Activated T-helper 1 cell treated with Interleukin-2 at 50 U/mL for 16 hours (primary cell): ENCODE measurements at regions not wholly inside any gene's neighbourhood (a gene's known extent, or its start where the extent isn't known, plus 50 kb on each side); places are given as distances from the start of the nearest gene placed in this dataset.

Experiments
- DNase-seq: peaks from one replicate; pipeline ENCODE4 v3.0.0-alpha.2; 2020; ENCODE audit warnings: low read depth

DNA sequence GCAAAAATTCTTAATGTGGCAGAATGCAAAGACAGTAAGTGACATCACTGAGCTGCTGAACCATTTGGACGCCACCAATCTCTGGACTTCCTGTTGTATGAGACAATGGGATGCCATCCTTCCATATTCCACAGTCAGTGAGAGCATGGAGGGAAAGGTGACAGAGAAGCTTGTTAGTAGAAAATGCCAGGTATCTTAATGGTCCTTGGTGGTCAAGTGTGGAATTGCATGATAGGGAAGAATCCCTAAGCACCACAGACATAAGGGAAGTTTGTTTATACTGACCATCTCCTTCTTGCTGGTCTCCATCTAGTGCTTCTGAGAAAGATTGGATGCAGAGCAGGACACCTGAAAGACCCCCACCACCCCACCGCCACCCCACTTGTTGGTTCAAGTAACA is 1410.0 kb upstream of the TMEM132C start:
- DNase-seq, result no peak

DNA sequence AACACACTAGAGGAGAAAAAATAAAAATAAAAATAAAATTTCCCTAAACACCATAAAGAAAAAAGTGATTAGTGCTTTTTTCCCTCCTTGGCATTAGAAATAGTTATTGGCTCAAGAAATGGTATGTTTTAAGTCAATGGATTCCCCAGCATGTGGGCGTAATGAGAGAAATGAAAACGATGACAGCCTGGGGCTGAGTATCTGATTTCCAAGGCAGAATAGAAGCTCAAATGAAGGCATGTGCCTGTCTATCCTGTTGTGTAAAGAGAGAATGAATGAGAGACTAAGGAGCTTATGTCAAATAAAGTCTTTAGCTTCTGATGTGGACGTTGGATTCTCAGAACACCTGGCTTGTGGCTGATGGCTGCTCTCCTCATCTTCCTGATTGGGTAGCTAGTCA is 1408.4 kb upstream of the TMEM132C start:
- no peak for DNase-seq

DNA sequence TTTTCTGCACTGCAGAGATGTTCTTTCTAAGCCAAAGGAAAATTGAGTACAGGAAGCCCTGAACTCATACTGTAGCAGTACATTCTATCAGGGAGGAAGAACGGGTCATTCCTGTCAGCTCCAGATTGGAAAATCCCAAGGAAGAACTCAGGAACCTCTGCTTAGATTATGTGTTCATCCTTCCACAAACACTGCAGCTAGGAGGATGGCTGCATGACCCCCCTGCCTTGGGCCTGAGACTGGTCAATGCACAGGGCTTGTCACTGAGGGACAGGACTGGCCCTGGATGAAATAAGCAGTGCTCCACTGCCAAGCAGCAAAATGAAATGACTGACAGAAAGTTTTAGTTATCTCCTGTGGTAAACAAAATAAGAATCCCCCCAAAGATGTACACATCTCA is 1406.8 kb upstream of the TMEM132C start:
- DNase-seq, result no peak

DNA sequence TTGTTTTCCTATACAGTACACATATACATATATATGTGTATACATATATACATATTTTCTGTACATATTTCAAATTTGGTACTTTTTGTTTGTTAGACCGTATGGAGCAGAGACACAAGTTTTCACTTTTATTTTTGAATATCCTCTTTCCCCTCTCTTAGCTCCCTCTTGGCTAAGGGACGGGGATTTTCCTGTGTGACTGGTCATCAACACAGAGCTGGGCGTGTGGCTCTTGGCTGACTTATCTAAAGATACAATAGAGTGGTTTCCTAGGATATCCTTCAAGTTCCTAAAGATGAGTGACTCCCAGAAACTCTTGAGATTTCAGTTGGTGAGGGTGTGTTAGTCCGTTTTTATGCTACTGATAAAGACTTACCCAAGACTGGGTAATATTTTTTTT is 1404.5 kb upstream of the TMEM132C start:
- DNase-seq, result no peak

DNA sequence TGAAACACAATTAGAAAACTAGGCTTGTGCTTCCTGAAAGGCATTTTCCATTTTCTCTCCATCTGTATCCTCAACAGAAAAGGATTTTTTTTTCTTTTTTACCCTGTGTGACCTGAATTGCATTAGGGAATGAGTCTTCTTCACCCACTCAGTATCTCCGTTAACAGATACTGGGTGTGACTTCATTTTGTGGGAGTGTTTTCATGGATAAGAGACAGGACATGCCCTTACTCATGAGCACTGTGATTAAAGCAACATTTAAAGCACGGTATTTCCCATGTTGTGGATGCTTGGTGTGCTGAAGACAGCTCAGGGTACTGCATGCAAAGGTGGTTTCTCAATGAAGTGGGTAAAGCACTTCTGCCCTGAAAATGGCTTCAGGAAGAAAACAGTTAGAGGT is 1397.3 kb upstream of the TMEM132C start:
- no peak for DNase-seq

DNA sequence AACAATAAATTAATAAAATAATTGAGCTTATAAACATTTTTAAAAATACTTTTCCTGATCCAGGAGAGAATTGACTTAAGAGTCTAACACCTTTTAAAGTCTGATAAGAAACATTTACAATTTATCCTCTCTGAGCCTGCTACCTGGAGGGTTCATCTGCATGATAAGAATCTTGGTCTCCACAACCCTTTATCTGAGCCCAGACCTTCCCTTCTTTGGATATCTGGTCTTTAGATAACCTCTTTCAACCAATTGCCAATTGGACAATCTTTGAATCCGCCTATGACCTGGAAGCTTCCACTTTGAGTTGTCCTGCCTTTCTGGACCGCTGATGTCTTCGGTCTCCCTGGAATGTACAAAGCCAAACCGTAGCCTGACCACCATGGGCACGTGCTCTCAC is 1393.3 kb upstream of the TMEM132C start:
- no peak for DNase-seq

DNA sequence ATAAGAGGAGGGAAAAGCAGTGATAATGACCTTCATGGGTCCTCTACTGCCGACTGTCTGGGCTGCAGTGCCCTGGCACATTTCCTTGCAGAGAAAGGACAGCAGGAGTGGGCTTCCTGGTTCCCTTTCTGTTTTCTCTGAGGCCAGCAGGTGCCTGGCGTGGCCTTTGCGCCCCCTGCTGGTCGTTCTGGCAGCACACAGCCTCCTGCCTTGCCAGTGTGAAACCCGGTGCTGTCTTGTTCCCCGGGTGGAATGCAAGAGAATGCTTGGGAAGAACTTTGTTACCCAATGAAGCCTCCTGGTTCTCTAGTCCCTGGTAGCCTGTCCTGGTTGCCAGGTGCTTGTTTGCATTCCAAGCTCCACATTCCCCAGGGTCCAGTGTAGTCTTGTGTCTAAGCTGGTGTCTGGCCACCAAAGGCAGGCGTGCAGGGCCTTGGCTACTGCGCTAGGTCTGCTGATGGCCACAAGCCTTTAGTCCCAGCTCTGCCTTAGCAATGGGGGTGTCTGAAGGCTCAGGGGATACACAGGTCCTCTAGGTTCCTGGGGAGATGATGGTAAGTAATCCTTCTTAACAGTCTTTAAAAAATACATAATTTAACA is 1392.4 kb upstream of the TMEM132C start:
- peak; percentile 50 for DNase-seq

DNA sequence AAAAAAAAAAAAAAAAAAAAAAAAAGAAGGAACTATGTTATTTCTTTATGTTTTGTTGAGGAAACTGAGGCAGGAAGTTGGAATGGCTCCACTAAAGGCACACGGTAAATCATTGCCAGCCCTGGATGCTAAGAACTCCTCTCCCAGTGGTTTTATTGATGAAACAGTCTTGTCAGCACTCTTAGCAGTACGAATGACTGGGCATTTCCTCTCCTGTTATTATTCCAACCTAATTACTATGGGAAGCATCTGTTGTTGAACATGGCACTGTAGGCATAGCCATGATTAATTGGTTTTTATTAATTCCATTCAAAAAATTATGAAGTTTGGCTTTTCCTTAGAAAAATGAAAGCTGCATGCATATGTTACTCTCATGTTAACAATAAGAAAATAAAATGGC is 1387.1 kb upstream of the TMEM132C start:
- DNase-seq, result no peak

DNA sequence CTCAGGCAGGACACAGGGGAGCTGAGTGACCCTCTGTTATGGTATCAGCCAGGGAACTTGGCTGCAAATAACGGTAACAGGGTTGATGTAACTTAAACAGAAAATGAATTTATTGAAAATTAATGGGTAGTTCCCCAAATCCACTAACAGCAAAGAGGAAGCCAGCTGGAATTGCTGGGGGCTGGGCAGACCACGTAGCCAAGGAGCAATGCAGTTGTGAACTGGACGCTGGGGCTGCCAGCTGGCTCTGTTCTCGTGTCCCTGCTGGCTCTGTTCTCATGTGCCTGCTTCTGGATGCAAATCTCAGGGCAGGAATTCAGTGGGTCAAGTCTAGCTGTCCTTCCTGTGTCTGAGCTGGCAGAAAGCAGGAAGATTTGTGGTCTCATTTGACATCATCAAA is 1383.3 kb upstream of the TMEM132C start:
- no peak for DNase-seq

DNA sequence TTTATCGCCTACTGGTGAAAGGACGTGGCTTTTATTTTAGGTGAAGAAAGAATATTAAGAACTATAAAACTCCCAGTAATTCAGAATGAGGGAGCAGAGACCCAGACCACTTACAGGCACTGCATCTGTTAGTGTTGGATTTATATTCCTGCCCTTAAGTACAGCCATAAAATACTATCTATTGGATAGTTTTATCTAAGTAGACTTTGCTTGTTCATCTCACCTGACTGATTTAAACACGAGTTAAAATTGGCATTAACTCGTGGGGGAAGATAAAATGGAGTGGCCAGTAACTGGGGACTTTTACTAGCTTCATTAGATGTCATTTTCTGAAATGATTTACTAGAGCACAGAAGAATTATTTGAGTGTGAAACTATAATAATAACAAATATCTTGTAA is 1377.5 kb upstream of the TMEM132C start:
- DNase-seq, result no peak

DNA sequence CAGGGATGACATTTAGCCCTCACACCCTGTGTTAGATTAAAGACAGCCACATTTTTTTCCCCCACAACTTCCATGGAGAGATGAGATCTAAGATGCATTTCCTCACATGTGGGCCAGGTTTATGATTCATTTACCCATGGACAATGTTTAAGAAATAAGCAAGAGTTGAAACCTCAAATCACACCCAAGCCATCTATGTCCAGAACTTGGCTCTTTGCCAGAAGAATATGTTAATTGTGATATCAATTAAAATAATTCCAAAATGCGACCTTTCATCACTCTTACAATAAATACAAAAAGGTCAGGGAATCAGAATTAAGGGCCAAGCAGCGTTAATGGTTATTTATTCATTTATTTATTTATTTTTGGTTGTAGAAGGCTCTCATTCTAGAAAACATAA is 1376.9 kb upstream of the TMEM132C start:
- no peak for DNase-seq

DNA sequence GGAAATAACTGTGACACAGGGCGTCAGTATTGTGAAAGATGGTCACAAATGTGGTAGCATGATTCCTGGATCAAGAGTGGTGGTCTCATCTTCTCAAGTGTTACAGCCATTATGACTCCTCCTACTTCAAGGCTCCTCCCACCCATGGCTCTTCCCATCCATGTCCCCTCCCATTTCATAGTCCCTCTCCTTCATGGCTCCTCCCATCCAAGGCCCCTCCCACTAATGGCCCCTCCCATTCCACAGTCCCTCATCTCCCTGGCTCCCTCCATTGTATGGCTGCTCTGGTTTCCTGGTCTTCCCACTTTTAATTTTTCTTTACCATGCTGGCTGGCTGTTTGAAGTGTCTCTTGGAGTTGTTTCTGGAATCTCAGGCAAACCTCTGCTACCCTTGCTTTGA is 1375.2 kb upstream of the TMEM132C start:
- DNase-seq, result no peak

DNA sequence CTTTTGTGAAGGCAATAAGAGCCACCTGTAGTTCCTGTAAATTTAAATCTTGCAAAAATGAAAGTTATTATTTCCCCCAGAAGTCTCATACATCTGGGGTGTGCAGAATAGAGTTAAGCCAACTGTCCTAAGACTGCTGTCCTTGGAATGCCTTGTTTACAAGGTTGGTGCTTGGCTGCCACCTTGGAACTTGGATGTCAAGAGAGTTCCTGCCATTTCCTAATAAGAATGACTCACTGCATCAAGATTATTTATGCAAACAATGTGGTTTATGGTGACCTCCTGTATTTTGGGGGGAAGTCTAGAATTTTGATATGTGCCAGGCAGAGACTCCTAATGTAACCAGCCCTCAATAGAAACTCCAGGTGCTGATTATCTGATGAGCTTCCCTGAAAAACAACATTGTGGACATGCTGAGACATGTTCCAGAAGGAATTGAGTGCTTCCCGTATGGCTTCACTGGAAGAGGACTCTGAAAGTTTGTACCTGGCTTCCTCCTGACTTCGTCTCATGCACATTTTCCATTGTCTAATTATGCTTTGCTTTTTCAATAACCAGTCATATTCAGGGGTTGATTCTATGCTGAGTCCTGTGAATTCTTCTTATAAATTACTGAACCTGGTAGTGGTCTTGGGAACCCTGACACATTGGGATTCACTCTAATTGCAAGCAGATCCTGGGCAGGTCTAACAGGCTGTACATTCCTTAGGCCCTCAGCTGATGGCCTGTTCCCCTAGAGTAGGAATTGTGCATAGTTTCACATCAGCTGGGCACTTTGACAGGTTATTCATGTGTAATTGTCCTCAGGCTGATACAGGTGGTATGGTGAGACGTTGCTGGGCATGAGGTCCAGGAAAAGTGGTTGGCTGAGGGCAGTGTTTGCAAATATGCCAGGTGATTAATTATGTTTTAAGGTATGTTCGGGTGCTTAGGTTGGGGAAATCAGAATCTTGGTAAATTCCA is 1370.7 kb upstream of the TMEM132C start:
- no peak for DNase-seq

DNA sequence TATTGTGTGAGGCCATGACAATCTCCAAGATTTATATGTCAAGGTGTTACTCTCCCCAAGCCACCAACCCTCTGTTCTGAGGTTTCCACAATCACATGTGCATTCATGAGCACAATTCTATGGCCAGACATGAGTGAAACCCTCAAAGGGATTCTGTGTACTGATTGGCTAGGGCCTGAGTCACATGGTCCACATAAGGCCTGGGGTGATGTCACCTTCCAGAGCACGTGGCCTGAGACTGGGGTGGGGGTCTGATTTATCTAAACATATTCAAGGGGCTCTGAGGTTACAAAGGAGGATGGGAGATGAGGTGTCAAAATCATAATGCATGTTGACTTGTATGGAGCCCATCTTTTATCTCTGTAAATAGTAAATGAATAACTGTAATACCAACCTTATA is 1369.9 kb upstream of the TMEM132C start:
- DNase-seq, result no peak

DNA sequence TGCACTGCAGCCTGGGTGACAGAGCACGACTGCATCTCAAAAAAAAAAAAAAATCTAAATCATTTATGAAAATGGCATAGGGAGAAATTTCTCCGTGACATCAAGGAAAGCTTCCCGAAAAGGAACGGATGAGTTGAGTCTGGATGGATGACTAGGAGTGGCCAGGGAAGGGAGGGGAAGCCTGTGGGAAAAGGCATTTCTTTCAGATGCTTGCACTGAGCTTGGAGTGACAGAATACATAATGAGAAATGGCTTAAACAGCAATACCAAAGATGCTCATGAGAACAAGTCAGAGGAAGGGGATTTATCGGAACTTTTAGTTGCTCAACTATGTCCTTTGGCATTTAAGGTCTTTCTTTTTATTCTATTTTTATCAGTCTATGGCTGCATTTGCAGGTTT is 1369.2 kb upstream of the TMEM132C start:
- no peak for DNase-seq

DNA sequence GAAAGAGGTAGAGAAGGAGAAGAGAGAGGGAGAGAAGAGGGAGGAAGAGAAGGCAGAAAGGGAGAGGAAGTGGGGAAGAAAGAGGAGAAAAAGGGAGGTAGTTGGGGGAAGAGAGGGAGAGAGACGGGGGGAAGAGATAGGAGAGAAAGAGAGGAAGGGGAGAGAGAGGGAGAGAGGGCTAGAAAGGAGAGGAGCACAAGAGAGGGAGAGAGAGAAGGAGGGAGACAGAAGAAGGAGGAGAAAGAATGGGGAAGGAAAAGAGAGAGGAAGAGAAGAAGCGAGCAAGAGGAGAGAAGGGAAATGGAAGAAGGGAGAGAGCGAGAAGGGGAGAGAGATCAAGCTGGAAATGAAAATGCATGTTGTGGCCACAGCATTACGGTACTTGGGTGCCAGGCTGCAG is 1368.4 kb upstream of the TMEM132C start:
- no peak for DNase-seq

DNA sequence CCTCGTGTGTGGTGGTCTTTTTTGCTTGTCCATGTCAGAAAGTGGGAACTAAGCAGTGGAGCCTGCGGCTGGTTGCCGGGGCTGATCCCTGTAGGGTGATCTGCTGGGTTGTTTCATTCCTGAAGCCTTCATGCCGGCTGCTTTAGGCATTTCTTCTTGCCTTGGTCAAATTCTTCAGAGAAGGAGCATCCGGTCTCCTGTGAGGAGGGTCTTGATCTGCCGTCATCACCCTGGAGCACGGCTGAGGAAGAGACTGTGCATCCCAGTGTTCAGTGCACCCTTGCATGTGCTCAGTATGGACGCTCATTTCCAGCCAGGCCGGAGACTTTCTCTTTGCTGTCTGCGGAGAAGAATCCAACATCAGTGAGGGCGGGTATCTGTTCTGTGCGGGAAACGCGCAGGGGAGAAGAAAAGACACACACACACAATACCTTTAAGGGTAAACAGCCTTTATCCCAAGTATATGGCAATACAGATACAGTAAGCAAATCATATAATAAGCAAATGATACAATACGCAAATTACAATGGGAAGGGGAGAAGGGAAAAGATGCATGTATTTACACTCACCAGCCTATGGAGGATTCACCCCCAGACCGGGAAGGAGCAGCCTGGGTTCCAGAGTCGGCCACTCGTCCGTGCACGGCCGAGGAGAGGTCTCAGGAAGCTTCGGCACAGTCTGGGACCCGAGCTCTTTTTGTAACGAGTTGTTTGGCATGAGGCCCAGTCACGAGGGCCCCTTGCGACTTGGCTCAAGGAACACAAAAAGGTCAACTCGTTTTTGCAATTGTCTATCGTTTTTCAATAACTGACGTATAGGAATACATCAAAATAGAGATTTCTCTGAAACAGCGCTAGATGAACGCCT is 1366.8 kb upstream of the TMEM132C start:
- no peak for DNase-seq

DNA sequence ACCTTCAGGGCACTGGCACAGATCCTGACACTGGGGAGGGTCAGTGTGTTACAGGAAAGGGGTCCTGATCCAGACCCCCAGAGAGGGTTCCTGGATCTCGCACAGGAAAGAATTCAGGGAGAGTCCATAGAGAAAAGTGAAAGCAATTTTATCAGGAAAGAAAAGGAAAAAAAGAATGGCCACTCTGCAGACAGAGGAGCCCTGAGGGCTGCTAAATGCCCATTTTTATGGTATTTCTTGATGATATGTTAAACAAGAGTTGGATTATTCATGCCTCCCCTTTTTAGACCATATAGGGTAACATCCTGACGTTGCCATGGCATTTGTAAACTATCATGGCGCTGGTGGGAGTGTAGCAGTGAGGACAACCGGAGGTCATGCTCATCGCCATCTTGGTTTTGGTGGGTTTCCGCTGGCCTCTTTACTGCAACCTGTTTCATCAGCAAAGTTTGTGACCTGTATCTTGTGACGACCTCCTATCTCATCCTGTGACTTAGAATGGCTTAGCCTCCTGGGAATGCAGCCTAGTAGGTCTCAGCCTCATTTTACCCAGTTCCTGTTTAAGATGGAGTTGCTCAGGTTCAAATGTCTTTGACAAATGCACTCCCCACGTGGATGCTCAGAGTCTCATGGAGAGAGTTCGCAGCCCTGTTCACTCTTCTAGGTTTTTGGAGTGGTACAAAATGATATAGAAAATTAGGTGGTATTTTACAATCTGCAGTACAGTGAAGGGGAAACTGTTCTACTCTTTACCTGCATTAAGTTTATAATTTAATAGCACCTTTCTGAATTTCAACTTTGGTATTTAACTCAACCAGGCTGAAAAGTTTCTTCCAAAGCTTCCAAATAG is 1363.7 kb upstream of the TMEM132C start:
- no peak for DNase-seq

DNA sequence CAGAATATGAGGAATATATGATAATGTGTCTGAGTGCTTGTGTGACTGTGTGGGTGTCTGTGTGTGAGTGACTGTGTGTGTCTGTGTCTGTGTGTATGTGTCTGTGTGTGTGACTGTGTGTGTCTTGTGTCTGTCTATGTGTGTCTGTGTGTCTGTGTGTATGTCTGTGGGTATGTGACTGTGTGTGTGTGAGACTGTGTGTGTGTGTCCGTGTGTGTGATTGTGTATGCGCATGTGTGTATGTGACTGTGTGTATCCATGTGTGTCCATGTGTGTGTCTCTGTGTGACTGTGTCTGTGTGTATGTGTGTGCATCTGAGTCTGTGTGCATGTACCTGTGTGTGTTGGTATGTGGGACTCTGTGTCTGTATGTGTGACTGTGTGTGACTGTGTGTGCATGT is 1361.2 kb upstream of the TMEM132C start:
- DNase-seq, result no peak

DNA sequence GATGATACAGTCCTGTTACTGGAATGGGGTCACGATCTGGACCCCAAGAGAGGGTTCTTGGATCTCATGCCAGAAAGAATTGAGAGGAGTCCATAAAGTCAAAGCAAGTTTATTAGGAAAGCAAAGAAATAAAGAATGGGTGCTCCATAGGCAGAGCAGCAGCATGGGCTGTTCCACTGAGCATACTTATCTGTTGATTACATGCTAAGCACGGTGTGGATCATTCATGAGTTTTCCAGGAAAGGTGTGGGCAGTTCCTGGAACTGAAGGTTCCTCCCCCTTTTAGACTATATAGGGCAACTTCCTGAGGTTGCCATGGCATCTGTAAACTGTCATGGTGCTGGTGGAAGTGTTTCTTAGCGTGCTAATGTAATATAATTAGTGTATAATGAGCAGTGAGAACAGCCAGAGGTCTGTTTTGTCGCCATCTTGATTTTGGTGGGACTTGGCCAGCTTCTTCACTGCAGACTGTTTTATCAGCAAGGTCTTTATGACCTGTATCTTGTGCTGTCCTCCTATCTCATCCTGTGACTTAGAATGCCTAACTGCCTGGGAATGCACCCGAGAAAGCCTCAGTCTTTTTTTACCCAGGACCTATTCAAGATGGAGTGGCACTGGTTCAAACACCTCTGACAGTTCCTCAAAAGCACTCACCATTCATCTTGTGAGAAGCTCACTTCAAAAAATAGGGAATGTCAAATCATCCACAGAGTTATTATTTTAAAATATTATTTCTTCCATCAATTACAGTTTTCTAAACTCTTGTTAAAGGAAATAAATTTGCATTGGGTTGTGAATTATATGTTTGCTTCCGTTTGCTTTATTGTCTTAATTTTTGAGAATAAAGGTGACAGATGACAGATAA is 1358.8 kb upstream of the TMEM132C start:
- DNase-seq, result no peak

DNA sequence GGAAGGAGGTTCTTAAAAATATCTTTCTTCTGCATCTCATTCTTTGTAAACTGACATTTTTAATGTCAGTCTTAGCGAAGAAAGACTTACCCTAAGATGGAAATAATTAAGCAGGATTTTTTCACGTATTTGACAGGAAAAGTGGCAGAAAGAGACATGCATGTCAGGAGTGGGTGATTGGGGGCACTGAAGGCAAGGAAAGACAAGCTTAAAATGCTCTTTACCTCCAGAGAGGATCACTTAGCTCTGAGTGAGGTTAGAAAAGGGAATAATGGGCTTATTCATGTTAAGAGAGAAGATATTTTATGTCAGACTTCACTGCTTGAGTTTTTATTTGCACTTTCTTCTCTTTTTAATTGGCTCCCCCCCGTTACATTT is 1358.2 kb upstream of the TMEM132C start:
- no peak for DNase-seq
